ENCODE measurements at regions not wholly inside any gene's neighbourhood (a gene's known extent, or its start where the extent isn't known, plus 50 kb on each side); places are given as distances from the start of the nearest gene placed in this dataset.

DNA sequence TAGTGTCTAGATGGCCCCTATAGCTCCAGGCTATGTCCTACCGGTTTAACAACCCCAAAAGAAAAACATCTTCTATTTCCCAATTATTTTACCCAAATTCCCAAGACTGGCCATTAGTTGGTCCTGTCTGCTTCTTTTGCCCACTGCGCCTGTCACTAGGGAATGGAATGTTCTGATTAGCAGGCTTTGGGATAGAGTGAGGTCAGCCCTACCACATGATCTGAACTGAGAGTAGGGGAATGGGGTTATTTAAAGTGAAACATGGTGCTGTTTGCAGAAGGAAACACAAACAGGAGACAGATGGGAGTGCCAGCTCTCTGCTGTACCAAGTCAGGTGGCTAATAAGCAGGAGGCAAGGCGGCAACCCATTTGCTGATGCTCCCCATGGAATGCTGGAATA lies 635.6 kb upstream of the CFAP20DC start:
- Histone ChIP-seq H3K27me3 (no peaks in the 10 kb centered on the region), H3K4me1 (no peaks in the 10 kb centered on the region), H3K27ac (no peak overlapping the region), H3K9me3 (no peaks in the 10 kb centered on the region), H3K36me3 (no peaks in the 10 kb centered on the region), H3K4me3 (no peak overlapping the region)
- no peak for DNase-seq
- TF ChIP-seq POLR2A (IDR thresholded peaks at IDR 0.05) = no peak
- TF ChIP-seq, protein P1, sequence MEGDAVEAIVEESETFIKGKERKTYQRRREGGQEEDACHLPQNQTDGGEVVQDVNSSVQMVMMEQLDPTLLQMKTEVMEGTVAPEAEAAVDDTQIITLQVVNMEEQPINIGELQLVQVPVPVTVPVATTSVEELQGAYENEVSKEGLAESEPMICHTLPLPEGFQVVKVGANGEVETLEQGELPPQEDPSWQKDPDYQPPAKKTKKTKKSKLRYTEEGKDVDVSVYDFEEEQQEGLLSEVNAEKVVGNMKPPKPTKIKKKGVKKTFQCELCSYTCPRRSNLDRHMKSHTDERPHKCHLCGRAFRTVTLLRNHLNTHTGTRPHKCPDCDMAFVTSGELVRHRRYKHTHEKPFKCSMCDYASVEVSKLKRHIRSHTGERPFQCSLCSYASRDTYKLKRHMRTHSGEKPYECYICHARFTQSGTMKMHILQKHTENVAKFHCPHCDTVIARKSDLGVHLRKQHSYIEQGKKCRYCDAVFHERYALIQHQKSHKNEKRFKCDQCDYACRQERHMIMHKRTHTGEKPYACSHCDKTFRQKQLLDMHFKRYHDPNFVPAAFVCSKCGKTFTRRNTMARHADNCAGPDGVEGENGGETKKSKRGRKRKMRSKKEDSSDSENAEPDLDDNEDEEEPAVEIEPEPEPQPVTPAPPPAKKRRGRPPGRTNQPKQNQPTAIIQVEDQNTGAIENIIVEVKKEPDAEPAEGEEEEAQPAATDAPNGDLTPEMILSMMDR (IDR thresholded peaks at IDR 0.05) = no peak

DNA sequence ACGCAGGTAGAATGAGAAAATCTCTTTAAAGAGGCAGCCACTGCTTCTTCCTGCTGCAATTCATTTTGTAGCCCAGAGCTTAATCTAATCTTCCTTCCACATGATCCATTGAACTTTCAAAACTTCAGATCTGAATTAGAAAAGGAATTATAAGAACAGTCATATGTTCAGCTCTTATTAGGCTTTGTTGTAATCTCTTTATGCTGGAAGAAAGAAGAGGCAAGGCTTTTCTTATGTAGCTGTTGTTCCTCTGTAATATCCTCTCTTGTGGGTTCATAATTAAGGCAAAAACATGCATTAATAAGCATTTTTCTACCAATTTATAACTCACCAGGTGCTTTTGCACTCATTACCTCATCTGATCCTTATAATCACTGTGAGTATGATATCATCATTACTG lies 634.9 kb upstream of the CFAP20DC start:
- H3K9me3 ChIP-seq = no peaks in the 10 kb centered on the region
- H3K4me3 ChIP-seq = no peak overlapping the region
- H3K27me3 ChIP-seq = no peaks in the 10 kb centered on the region
- DNase-seq = no peak
- TF ChIP-seq POLR2A (IDR thresholded peaks at IDR 0.05) = no peak
- TF ChIP-seq, protein P1 (IDR thresholded peaks at IDR 0.05) = no peak
- H3K36me3 ChIP-seq = no peaks in the 10 kb centered on the region
- no peak overlapping the region for H3K27ac ChIP-seq
- H3K4me1 ChIP-seq = no peaks in the 10 kb centered on the region

DNA sequence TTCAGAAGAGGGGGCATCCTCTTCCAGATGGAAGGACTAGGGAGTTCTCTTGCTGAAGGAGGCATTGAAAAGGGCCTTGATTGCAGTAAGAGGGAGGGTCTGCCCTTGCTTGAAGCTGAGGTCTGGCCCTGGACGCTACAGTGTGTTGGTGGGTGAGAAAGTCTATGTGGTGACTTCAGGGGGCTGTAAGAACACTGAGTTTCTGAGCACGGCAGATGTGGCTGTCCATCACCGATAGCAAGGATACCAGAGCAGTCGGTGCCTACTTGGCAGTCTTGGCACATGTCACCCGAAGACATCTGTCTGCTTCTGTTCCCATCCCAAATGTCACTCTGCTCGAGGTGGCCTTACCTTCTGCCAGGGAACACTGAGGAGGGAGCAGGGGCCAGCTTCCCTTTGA lies 631.1 kb upstream of the CFAP20DC start:
- Histone ChIP-seq H3K9me3 (no peaks in the 10 kb centered on the region), H3K27me3 (no peaks in the 10 kb centered on the region), H3K4me1 (no peaks in the 10 kb centered on the region), H3K4me3 (no peak overlapping the region), H3K36me3 (no peaks in the 10 kb centered on the region), H3K27ac (no peak overlapping the region)
- TF ChIP-seq, protein P1 (IDR thresholded peaks at IDR 0.05) = no peak
- no peak for TF ChIP-seq POLR2A (IDR thresholded peaks at IDR 0.05)
- no peak for DNase-seq

DNA sequence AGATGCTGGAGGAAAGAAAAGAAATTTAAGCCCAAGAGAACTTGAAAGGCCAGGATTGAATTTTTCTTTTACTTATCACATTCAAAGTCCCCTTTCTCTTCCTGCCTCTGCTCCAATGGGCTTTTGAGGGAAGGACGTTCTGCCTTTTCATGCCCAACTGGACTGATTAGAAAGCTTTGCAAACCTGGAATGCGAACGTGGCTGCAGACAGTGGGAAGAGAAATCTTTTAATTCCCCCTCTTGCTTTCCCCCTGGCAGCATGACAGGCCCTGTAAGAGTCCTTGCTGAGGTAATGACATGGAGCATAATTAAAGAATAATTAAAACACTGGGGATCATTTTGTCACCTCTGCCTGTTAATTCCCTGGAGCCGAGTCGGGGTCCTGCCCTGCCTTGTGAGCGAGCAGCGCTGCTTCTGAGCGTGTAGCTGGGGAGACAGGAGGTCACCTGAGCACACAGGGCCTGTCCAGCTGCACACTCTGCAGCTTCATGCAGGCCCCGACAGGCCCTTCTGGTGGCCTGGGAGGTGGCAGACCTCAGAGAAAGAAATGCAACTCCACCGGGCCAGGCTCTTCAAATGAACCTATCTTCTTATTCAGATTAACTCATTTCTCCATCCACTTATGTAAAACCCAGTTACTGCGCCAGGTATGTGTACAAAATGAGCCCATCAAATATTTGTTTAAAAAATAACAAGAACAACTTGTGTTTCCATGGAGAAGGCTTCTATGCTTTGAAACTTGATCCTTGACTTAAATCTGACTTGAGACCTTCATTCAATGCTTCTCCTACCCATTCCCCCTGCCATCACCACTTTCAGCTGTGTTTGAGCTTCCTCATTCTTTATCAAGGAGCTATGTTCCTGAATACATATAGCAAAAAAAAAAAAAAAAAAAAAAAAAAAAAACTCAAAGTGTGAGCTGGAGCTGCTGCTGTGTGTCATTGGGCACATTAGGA lies 628.2 kb upstream of the CFAP20DC start:
- no peak overlapping the region for H3K4me3 ChIP-seq
- no peaks in the 10 kb centered on the region for H3K27me3 ChIP-seq
- no peak for TF ChIP-seq POLR2A (IDR thresholded peaks at IDR 0.05)
- H3K36me3 ChIP-seq = no peaks in the 10 kb centered on the region
- no peaks in the 10 kb centered on the region for H3K9me3 ChIP-seq
- no peaks in the 10 kb centered on the region for H3K4me1 ChIP-seq
- no peak for DNase-seq
- no peak overlapping the region for H3K27ac ChIP-seq

DNA sequence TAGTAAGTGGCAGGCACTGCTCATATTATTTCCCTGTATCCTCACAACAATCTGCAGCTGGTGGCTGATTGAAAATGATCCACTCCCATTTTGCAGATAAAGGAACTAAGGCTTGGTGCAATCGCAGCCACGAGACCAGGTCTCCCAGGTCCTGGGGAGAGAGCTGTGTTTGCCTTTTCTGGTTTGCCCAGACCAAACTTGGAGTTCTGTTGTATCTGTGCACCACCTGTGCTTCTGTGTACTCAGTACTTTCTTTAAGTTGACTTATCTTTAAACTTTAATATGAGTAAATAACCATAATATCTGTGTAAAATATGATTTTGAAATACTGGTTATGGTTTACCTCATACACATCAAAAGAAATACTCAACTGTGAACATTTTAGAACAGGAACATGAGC lies 625.7 kb upstream of the CFAP20DC start:
- no peak for DNase-seq
- H3K4me1 ChIP-seq = no peaks in the 10 kb centered on the region
- H3K9me3 ChIP-seq = no peaks in the 10 kb centered on the region
- no peaks in the 10 kb centered on the region for H3K36me3 ChIP-seq
- no peaks in the 10 kb centered on the region for H3K27me3 ChIP-seq
- no peak overlapping the region for H3K27ac ChIP-seq
- no peak for TF ChIP-seq POLR2A (IDR thresholded peaks at IDR 0.05)
- TF ChIP-seq, protein P1 (IDR thresholded peaks at IDR 0.05) = no peak
- no peak overlapping the region for H3K4me3 ChIP-seq

DNA sequence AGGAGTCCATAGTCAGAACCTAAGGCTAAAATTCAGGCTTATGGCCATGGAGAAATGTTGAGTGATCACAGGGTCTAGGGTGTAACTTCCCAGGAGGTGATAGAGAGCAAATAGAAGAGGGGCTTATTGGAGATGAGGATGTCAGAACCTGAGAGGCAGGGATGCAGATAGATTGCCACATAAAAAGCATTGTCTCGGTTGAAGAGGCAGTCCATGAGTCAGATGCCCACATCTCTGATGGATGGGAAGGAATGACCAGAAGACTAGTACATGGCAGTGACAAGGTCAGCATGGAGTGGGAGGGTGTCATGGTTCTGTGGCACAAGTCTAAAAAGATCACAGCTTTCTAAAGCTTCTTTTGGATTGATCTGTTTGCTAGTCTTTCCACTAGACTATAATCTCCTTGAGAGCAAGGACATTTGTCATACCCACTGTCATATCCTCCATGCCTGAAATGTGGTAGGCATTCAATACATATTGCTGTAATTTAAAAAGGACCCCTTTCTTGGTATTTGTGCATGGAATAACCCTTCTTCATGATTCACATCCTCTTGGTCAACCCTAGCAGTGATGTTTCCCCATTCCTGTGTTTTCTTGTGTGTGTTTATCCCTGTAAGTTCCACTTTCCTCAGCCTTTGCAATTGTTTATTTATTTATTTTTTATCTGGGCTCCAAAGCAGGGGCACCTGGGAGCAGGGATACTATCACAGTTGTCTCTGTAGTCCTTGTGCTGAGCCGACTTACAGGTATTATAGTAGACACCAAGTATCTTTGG lies 613.4 kb upstream of the CFAP20DC start:
- H3K9me3 ChIP-seq = no peaks in the 10 kb centered on the region

More for the DNA sequence above, 613.4 kb upstream of the CFAP20DC start:
- DNase-seq = no peak
- H3K4me3 ChIP-seq = no peak overlapping the region
- H3K27me3 ChIP-seq = no peaks in the 10 kb centered on the region
- H3K36me3 ChIP-seq = no peaks in the 10 kb centered on the region
- no peak overlapping the region for H3K27ac ChIP-seq
- no peak for TF ChIP-seq POLR2A (IDR thresholded peaks at IDR 0.05)
- TF ChIP-seq, protein P1 (IDR thresholded peaks at IDR 0.05) = no peak
- peaks cover 0 to 5% (median 0%) of the 10 kb centered on the region in 4 donors for H3K4me1 ChIP-seq
